ENCODE measurements at regions not wholly inside any gene's neighbourhood (a gene's known extent, or its start where the extent isn't known, plus 50 kb on each side); places are given as distances from the start of the nearest gene placed in this dataset.
A peak's percentile ranks its signal among the peaks of the same experiment; 100 is the strongest.

DNA sequence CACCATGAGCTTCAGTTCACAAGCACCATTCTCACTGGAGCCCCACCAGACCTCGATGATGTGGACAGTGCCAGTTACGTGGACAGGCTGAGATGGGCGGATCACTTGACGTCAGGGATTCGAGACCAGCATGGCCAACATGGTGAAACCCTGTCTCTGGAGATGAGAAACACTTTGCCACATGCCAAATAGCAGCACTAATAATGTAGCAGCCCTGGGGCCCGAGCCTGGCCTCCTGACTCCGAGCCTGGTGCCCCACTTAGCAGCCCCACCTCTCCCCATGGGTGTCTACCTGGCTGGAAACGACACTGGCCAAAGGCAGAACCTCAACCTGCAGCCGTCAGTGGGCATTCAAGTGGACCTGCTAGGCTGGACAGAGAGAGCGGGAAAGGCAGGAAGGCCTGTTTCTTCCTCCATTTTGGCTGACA, 129.1 kb downstream of the TOMM20 start:
- H3K9me3 Mint-ChIP-seq, result peaks cover 2% of the 10 kb centered on the region
- H3K27me3 Mint-ChIP-seq, result no peaks in the 10 kb centered on the region
- POLR2A ChIA-PET, result no interaction called here
- H3K36me3 Mint-ChIP-seq, result peaks cover 2% of the 10 kb centered on the region
- H3K4me1 Mint-ChIP-seq, result peaks cover 9% of the 10 kb centered on the region
- H3K27ac Mint-ChIP-seq, result no peak overlapping the region
- no peak overlapping the region for H3K4me3 Mint-ChIP-seq
- no peak for DNase-seq
- no peak for ATAC-seq (ENCODE audit: low read depth)

DNA sequence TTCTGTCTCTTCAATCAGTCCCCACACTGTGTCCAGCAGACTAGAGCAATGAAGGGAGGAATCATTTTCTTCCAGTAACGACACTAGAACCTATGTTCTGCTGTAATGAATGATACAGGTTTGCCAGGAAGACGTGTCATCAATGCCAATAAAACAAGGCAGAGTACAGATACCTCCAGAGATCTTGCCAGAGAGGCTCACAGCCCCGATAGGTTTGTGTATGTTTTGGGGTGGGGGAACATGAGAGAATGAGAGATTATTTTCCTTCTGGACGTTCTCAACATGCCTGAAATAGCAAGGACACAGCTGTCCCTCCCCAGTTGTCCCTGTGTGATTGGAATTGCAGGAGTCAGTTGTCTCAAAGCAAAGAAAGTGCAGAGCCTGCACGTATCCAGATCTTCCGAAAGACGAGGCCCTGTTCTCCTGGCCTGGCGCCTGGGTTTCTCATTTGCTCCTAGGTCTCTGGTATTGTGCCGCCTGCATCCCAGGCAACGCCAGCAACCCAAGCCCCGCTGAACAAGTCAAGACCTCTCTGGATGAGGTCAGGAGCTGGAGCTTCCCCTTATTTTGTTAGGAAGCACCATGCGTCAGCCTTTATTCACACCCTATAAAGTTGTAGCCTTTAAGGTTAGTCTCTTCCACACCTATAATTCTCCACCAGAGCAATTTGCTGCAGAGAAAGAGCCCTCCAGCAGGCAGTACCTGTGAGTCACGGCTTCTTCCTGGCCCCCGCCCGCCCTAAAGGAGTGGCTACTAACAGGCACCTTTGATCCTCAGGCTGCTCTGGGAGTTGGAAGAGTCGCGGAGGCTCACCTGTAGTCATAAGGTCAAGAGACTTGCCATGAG, 130.5 kb downstream of the TOMM20 start:
- peaks cover 2% of the 10 kb centered on the region for H3K9me3 Mint-ChIP-seq
- no peak overlapping the region for H3K4me3 Mint-ChIP-seq
- no peak overlapping the region for H3K27ac Mint-ChIP-seq
- ATAC-seq (ENCODE audit: low read depth) (no peak), DNase-seq (no peak)
- peaks cover 8% of the 10 kb centered on the region for H3K4me1 Mint-ChIP-seq
- peaks cover 2% of the 10 kb centered on the region for H3K36me3 Mint-ChIP-seq
- POLR2A ChIA-PET, result no interaction called here
- H3K27me3 Mint-ChIP-seq, result no peaks in the 10 kb centered on the region

DNA sequence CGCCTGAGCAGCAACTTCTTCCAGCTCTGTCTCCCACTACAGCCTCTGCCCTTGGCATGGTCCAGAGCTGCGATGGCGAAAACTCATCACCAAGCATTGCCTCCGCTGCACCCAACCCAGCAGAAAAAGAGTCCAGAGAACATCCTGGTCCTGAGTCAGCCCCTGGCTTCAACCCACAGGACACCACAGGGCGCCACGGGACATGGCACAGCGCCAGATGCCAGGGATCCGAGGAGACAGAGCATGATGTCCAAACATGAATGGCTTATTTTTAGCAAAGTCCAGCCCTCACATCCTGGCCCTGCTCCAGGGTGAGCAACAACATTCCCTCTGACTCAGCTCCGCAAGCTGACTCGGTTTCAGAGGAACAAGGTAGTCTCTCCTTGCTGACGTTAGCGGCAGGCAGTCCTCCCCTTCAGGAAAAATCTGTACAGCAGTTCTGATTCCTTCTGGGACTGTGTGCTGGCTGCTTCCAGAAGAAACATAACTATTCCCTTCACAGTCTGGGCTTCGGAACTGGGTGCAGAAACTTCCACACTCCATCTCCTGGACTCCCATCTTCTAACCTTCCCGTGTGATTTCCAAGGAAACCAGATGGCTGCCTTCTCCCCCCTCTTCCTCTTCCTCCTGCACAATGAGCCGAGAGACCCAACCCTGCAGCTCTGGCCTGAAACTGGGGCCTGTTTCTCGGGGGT, 131.3 kb downstream of the TOMM20 start:
- ATAC-seq (ENCODE audit: low read depth) (no peak), DNase-seq (no peak)
- H3K4me3 Mint-ChIP-seq, result no peak overlapping the region
- H3K27ac Mint-ChIP-seq, result no peak overlapping the region
- H3K36me3 Mint-ChIP-seq, result no peaks in the 10 kb centered on the region
- POLR2A ChIA-PET, result no interaction called here
- no peaks in the 10 kb centered on the region for H3K9me3 Mint-ChIP-seq
- no peaks in the 10 kb centered on the region for H3K27me3 Mint-ChIP-seq
- peaks cover 5% of the 10 kb centered on the region for H3K4me1 Mint-ChIP-seq

DNA sequence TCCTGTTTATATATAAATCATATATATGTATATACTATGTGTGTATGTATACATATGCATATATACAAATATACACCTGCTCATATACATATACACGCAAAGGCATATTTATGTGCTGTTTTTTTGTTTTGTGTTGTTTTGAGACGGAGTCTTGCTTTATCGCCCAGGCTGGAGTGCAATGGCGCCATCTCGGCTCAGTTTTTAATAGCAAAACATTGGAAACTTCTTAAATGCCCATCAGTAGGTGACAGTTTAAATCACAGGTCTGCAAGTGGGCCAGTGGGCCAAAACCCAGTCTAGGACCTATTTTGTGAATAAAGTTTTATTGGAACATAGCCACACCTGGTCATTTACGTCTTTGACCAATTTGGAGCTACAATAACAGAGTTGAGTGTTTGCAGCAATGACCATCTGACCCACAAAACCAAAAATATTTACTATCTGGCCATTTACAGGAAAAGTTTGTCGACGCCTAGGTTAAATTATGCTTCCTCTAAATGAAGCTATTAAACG, 132.3 kb downstream of the TOMM20 start:
- H3K27ac Mint-ChIP-seq, result no peak overlapping the region
- H3K4me3 Mint-ChIP-seq, result no peak overlapping the region
- DNase-seq, result no peak
- H3K9me3 Mint-ChIP-seq, result no peaks in the 10 kb centered on the region
- H3K4me1 Mint-ChIP-seq, result peaks cover 5% of the 10 kb centered on the region
- H3K36me3 Mint-ChIP-seq, result peaks cover under 1% of the 10 kb centered on the region
- no peak for ATAC-seq (ENCODE audit: low read depth)
- H3K27me3 Mint-ChIP-seq, result no peaks in the 10 kb centered on the region
- POLR2A ChIA-PET, result no interaction called here

DNA sequence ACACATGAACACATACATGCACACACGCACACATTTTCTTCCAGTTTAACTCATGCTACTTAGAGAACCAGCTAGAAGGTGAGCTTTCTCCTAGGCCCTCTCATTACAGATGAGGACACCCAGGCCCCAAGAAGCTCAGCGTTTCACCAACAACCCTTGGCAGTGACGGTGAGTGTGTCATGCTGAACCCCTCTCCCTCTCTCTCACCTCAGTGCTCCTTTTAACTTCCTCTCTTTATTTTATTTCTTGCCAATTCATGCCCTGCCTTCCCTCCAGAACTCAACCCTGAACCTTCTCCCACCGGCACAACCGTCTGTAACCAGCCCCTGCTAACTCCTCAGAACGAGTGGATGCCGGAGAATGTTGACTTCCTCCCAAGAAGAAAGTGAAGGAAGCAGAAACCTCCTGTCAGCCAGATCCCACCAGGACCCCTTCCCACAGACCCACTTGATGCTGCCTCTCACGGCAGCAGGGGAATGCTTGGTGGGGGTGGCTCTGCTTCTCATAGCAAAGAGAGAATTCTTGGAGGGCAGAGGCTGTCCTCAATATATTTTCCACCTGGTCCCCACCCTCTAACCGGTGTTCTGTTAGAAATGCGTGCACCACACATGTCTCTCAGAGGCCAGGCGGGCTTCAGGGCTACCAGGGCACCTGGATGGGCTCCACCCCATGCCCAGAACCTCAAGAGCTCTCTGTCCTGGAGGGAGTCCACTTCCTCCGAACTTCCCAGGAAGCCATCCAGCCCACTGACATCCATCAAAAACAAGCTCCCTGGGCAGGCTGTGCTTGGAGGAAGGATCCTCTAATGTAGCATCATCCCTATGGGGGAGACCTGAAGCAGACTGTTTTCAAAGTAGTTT, 134.0 kb downstream of the TOMM20 start:
- DNase-seq (no peak), ATAC-seq (ENCODE audit: low read depth) (no peak)
- no peaks in the 10 kb centered on the region for H3K27me3 Mint-ChIP-seq
- peak overlapping the region; percentile 56 for H3K27ac Mint-ChIP-seq
- peaks cover 15% of the 10 kb centered on the region for H3K4me1 Mint-ChIP-seq
- H3K9me3 Mint-ChIP-seq, result no peaks in the 10 kb centered on the region
- POLR2A ChIA-PET, result no interaction called here
- H3K36me3 Mint-ChIP-seq, result peaks cover 4% of the 10 kb centered on the region
- H3K4me3 Mint-ChIP-seq, result no peak overlapping the region

DNA sequence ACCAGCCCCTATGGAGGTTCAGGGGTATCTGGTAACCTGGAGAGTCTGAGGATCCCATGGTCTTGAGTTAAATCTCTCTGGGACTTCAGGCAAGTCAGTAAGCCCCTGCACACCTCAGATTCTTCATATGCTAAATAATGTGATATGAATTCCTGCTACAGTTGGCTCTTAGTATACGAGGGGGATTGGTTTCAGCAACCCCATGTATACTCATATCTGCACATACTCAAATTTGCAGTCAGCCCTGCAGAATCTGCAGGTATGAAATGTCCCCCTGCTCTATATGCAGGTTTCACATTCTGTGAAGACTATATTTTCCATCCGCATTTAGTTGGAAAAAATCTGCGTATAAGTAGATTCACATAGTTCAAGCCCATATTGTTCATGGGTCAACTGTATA, 136.6 kb downstream of the TOMM20 start:
- H3K36me3 Mint-ChIP-seq, result peaks cover 4% of the 10 kb centered on the region
- POLR2A ChIA-PET, result interaction anchor here (0.7 kb wide), 1 partner anchor 9 kb away, joined by 3 read pairs; no protein-coding TSS in a partner anchor
- no peak overlapping the region for H3K4me3 Mint-ChIP-seq
- ATAC-seq (ENCODE audit: low read depth), result no peak
- no peaks in the 10 kb centered on the region for H3K27me3 Mint-ChIP-seq
- no peak for DNase-seq
- no peak overlapping the region for H3K27ac Mint-ChIP-seq
- peaks cover 26% of the 10 kb centered on the region for H3K4me1 Mint-ChIP-seq
- peaks cover 1% of the 10 kb centered on the region for H3K9me3 Mint-ChIP-seq

DNA sequence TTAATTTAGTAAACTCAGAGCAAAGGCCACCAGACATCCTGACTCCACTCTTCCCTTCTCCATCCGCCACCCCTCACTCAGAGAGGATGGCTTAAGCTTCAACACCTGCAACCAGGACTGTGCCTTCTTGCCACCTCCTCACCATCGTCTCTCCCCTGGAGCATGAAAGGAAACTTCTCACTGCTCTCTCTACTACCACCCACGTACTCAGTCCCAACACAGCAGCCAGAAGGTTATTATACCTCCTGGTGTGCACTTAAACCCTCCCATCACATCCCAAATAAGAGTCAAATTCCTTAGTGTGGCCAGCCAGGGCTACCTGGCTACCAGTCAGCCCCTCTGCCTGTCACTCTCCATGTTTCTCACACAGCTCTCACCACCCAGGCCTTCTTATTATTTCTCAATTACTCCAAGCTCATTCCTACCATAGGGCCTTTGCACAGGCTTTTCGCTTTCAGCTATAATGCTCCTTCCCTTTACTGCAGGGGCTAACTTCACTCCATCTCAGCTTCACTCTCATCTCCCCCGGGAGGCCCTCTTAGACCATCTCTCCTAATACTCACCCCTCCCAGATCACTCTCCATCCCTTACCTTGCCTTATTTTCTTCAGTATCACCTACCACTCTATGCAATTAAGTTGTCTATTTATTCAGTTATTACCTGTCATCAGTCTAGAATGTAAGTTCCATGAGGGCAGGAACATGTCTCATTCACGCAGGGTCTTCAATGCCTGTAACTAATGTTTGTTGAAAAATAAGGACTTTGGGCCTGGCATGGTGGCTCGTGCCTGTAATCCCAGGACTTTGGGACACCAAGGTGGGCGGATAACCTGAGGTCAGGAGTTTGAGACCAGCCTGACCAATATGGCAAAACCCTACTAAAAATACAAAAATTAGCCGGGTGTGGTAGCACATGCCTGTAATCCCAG, 137.5 kb downstream of the TOMM20 start:
- Mint-ChIP-seq H3K4me3 (no peak overlapping the region), H3K36me3 (peaks cover 4% of the 10 kb centered on the region), H3K4me1 (peaks cover 32% of the 10 kb centered on the region), H3K27ac (peak overlapping the region; percentile 49), H3K27me3 (no peaks in the 10 kb centered on the region), H3K9me3 (peaks cover 1% of the 10 kb centered on the region)
- DNase-seq, result no peak
- no peak for ATAC-seq (ENCODE audit: low read depth)
- POLR2A ChIA-PET, result interaction anchor here (1.0 kb wide), 1 partner anchor 11 kb away, joined by 3 read pairs; no protein-coding TSS in a partner anchor

- Mint-ChIP-seq H3K27ac (no peak overlapping the region), H3K36me3 (peaks cover 4% of the 10 kb centered on the region), H3K27me3 (no peaks in the 10 kb centered on the region), H3K4me3 (no peak overlapping the region), H3K4me1 (peaks cover 32% of the 10 kb centered on the region), H3K9me3 (peaks cover 1% of the 10 kb centered on the region)
- no peak for ATAC-seq (ENCODE audit: low read depth)
- POLR2A ChIA-PET, result interaction anchor here (1.0 kb wide), 1 partner anchor 10 kb away, joined by 3 read pairs; no protein-coding TSS in a partner anchor
- no peak for DNase-seq
These were observed 138.3 kb downstream of the TOMM20 start for GRCh38 chr1:234990328-234990675.

GRCh38 chr1:234989479-234990327, 138.9 kb downstream of the TOMM20 start:
- Mint-ChIP-seq H3K27ac (no peak overlapping the region), H3K36me3 (peaks cover 4% of the 10 kb centered on the region), H3K9me3 (peaks cover 1% of the 10 kb centered on the region), H3K4me3 (no peak overlapping the region), H3K27me3 (no peaks in the 10 kb centered on the region), H3K4me1 (peaks cover 32% of the 10 kb centered on the region)
- ATAC-seq (ENCODE audit: low read depth), result no peak
- no peak for DNase-seq
- POLR2A ChIA-PET, result interaction anchor here (0.8 to 1.1 kb wide), 4 partner anchors 9 to 26 kb away, joined by 3 to 5 read pairs (median 4); no protein-coding TSS in a partner anchor

GRCh38 chr1:234989019-234989418, 139.6 kb downstream of the TOMM20 start:
- Mint-ChIP-seq H3K9me3 (peaks cover 1% of the 10 kb centered on the region), H3K4me3 (no peak overlapping the region)
- ATAC-seq (ENCODE audit: low read depth), result peak; percentile 62

GRCh38 chr1:234988536-234988935, 140.1 kb downstream of the TOMM20 start:
- Mint-ChIP-seq H3K27ac (no peak overlapping the region), H3K4me3 (no peak overlapping the region), H3K4me1 (peaks cover 38% of the 10 kb centered on the region), H3K27me3 (no peaks in the 10 kb centered on the region), H3K36me3 (peaks cover 6% of the 10 kb centered on the region), H3K9me3 (peaks cover 1% of the 10 kb centered on the region)
- ATAC-seq (ENCODE audit: low read depth) (no peak), DNase-seq (no peak)
- POLR2A ChIA-PET, result interaction anchor here (1.1 kb wide), 2 partner anchors 8 to 23 kb away, joined by 4 to 5 read pairs; no protein-coding TSS in a partner anchor

More at GRCh38 chr1:234989019-234989418, 139.6 kb downstream of the TOMM20 start:
- Mint-ChIP-seq H3K36me3 (peaks cover 6% of the 10 kb centered on the region), H3K27ac (no peak overlapping the region), H3K4me1 (peaks cover 34% of the 10 kb centered on the region), H3K27me3 (no peaks in the 10 kb centered on the region)
- POLR2A ChIA-PET, result interaction anchor here (0.8 to 1.1 kb wide), 3 partner anchors 8 to 27 kb away, joined by 3 to 5 read pairs (median 4); no protein-coding TSS in a partner anchor
- no peak for DNase-seq
